Umbilical cord (tissue), 1 donor: ENCODE measurements at regions not wholly inside any gene's neighbourhood (a gene's known extent, or its start where the extent isn't known, plus 50 kb on each side); places are given as distances from the start of the nearest gene placed in this dataset.
A peak's percentile ranks its signal among the peaks of the same experiment; 100 is the strongest.

ENCODE experiments used
- DNase-seq: peaks from one replicate; pipeline ENCODE4 v3.0.0-alpha.2; 2015; ENCODE audit warnings: low spot score

DNA sequence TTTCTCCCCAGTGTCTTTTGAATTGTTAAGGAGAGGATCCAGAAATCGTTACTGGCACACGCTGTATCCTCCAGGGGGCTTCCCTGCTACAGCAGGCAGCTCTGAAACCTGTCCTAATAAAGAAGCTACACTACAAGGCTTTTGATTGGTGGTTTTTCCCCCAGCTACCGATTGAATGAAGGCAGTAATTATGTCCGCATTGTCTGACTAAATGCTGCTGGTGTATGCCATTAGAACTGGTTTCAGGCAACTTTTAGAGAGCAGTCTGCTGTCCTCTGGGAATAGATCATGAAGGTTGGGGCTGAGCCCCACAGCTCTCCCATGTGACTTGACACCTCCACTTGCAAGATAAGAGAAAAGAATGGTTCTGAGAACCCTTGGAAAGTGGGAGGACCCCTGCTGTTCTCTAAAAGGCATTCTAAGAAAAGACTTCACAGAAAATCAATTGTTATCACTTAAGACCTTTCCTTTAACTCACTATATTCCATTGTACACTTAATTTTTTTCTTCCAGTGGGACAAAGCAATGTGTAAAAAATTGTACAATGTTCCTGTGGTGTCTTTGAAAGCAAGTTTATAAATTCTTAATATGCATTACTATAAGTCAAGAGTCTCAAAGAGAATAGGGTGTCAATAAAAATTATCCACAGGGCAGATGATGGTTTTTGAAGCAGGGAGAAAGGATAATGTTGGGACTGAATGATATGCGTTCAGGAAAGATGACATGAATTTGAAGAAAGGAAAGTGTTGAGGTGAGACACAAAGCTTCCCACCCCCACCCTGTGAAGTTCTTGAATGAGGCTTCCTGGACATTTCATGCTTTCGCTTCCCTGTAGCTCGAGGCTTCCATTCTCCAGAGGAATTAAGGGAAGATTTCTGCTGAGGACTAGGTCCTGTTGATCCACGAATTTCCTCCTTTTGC, 53.0 kb upstream of the DAZL start:
- DNase-seq: no peak

DNA sequence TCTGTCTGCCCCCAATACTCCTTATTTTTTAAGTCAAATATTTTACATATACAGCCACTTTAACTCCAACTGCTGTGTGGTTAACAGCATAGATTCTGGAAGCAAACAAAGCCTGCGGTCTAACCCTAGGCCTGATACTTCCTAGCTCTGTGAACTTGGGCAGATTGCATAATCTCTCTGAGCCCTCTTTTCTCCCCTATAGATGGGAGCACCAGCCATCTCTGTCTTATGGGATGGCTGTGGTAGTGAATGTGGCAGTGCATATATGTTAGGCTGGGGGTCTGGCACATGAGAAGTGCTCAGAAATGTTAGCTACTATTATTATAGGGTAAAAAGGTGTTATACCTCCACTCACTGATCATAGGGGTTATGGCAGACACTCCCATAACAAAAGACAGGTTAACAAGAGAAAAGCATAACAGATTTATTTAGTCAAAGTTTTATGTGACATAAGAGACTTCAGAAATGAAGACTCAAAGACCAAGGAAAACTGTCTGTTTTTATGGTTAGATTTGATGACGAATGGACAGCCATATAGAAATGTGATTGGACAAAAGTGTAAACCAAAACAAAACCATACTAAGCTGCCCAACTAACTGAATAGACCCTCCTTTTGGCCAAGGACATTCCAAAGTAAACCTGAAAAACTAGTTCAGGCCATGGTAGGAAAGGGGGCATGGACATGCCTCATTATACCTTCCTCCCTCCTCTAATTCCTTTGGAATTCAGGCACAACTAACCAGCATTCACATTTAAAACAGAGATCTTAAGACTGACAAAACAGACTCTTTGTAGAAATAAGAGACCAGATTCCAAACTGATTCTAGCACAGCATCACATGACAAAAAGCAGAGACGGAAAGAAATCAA, 53.9 kb upstream of the DAZL start:
- DNase-seq: no peak

GRCh38 chr3:16663854-16664712, 58.9 kb upstream of the DAZL start:
- no peak for DNase-seq

GRCh38 chr3:16665282-16665741, 60.1 kb upstream of the DAZL start:
- DNase-seq: no peak

DNA sequence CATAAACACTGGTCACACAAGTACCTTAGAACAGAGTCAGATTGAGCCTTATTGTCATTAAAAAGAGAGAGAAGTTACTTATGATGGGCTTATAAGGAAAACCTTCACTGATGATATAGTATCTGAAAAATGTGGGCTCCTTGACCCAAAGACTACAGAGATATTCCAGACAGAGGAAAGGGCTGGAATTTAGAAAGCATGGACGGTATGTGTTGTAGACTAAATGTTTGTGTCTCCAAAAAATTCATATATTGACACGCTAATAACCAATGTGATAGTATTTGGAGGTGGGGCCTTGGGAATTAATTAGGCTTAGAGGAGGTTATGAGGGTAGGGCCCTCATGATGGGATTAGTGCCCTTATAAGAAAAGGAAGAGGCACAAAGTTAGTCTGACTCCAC, 61.0 kb upstream of the DAZL start:
- no peak for DNase-seq

DNA sequence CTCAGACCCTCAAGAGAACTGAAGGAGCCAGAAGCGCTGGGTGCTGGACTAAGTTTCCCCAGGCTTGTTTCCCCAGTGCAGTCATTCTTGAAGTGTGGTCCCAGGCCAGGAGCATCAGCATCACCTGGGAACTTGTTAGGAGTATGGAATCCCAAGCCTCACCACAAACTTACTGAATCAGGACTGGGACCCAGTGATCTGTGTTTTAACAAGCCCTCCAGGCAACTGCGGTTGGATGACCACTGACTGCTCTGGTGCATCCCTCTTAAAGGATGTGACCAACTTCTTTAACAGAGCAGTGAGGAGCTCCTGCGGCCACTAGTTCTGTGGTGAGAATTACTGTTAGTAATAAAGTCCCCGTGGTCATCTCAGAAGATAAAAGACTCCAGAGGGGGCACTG, 62.4 kb upstream of the DAZL start:
- no peak for DNase-seq

- DNase-seq: no peak
Observed at GRCh38 chr3:16668776-16669545, 63.7 kb upstream of the DAZL start.

- no peak for DNase-seq
Observed at GRCh38 chr3:16670191-16670590, 65.0 kb upstream of the DAZL start.

GRCh38 chr3:16671690-16672089, 66.5 kb upstream of the DAZL start:
- DNase-seq: no peak

- no peak for DNase-seq
Observed at GRCh38 chr3:16673530-16673929, 68.3 kb upstream of the DAZL start.

DNA sequence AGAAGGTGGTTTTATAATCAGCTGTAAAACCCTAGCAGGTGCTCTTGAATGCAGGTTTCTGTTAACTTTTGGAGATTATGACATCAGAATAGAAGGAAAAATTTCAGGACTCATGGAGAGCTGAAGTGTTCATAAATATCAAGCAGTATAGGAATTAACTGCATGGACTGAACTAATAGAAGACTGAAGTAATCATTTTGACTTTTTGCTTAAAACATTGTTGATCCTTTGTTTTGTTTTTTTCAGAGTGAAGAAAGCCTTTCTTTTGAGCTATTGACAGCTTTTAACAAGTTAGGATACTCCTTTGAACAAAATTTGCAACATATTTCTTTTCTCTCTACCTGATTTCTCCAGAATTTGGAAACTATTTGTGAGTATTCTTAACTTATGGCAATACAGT, 70.6 kb upstream of the DAZL start:
- no peak for DNase-seq

DNA sequence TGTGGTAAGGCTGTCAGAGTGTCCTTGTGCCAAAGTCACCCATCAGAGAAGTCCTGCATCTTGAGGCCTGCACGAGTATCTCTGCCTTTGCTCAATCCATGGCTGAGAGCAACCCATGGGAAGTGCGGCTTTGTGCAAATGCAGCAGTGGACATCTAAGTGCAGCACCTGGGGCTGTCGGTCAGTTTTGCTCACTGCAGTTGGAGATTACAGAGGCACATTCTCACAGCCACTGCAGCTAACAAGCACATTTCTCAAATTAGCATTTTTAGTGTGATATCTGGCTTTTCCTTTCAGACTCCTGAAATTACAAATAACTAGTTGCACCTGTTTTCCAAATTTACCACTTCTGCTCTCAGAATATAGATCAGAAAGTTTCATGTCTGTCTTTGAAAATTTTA, 81.5 kb upstream of the DAZL start:
- DNase-seq: no peak

- DNase-seq: no peak
Observed at GRCh38 chr3:16687221-16687620, 82.0 kb upstream of the DAZL start.

DNA sequence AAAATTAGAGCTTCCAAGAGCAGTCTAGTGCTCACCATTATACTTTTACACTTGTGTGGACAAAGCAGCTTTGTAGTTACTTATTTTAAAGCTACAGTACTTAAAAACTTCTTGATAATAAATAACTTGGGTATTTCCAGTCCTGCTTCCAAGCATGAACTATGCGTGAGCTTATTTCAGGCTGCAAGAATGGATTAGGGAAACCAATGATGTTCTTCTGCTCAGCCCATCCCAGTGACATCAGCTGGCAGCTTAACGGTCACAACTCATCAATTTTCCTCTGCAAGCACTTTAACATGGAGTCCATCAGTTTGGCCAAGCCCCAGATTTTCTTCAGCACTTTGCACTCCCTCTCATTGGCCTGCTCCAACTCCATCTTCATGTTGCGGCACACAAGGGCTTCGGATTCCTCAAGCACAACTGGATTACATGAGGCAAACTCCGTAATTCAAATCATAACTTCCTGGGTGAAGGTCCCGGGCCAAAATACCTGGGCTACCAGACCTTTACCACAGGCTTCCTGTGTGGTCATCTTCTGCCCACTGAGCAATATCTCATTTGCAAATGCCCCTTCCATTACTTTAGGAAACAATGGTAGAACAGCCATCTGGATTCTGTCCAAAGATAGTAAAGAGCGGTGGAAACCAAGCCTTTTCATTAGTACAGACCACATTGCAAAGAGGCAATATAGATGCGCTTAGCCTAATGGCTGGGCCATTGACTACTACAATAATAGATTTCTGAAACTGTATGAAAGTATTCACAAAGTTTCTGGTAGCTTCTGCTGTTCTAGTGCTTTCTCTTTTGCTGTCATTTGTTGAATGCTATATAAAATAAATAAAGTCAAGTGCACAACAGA, 87.5 kb upstream of the DAZL start:
- no peak for DNase-seq

- DNase-seq: no peak
Observed at GRCh38 chr3:16693820-16694219, 88.6 kb upstream of the DAZL start.

DNA sequence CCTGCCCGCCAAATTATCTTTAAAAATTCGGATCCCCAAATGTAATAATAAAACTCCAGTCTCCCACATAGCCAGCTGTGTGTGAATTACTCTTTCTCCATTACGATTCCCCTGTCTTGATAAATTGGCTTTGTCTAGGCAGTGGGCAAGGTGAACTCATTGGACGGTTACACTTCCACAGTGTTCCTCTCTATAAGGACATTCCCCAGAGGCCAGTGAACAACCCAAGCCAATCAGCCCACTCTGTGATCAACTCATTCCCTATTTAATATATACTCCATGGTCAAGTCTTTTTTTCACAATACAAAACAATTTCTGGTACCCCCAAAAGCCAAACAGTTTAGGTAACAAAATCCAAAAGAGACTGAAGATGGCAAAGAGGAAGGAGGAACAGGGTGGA, 90.5 kb upstream of the DAZL start:
- no peak for DNase-seq

GRCh38 chr3:16697443-16698147, 92.4 kb upstream of the DAZL start:
- no peak for DNase-seq

GRCh38 chr3:16700651-16701050, 95.4 kb upstream of the DAZL start:
- DNase-seq: no peak

DNA sequence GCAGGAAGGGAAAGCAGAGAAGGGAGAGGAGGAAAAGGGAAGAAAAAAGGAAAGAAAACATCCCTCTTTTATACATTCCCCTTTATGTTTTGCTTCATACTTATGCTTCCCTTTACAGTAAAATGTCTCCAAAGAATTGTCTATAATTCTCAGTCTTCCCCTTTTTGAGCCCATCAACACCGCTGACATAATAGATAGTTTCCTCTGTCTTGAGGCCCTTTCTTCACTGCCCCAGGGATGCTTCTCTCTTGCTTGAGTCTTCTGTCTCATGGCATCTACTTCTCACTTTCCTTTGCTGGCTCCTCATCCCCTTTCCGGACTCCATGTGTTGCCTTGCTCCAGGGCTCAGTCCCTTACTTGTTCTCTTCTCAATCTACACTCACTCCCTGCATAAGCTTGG, 99.7 kb upstream of the DAZL start:
- peak; percentile 5 for DNase-seq
